Tongue (tissue), 1 donor: ENCODE measurements at regions not wholly inside any gene's neighbourhood (a gene's known extent, or its start where the extent isn't known, plus 50 kb on each side); places are given as distances from the start of the nearest gene placed in this dataset.
"Not testable (repeated sequence)": the region's sequence is repeated elsewhere in the genome, so short reads cannot be mapped to it uniquely, and the experiment has no call there.

Source experiments
- DNase-seq: peaks from one replicate; pipeline ENCODE4 v3.0.0-alpha.2; 2015

DNA sequence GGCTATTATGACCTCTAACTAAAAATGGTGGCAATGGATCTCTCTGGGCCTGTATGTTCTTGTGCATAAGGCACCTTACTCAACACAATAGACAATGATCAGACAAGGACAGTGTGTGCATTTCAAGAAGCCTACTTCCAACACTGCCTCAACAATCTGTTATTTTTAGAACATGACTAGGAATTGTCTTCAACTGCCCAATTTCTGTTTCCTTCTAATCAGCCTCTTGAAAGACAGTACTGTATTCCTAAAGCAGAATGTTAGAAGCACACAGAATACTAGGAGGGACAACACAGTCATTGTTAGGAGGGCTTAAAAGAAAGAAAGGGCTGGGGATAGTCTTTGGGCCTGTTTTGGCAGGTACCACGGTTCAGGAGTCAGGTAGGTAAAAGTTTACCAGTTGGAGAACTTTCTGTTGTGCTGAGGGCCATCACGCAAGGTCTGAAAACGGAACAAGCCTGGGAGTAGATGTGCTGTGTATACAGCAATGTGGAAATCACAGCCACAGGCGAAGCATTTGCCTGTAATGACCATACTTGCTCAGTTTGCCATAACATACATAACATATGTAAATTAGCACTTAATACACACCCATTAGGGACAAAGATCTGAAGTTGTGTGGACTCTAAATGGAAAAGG, 100.8 kb upstream of the ATXN3L start:
- DNase-seq, result no peak

- no peak for DNase-seq
Measured at GRCh38 chrX:13419918-13420317, 100.1 kb upstream of the ATXN3L start.

GRCh38 chrX:13419276-13419675, 99.4 kb upstream of the ATXN3L start:
- no peak for DNase-seq

GRCh38 chrX:13418126-13419097, 98.6 kb upstream of the ATXN3L start:
- DNase-seq, result no peak

DNA sequence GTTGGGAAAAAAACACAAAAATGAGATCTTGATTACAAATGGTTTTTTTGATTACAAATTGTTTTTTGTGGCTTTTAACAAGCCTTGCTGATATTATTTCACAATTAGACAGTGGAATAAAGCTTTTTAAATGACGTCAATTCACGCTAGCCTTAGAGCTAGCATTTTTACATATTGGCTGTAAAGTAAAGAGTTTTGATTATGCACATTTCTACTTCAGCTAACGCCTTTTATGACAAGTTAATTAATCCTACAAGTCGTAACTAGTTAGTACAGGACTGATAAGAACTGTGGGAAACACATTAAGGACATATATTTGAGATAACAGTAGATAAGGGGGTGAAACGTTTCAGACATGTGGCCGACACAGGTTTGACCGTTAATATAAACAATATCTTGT, 95.7 kb upstream of the ATXN3L start:
- no peak for DNase-seq

DNA sequence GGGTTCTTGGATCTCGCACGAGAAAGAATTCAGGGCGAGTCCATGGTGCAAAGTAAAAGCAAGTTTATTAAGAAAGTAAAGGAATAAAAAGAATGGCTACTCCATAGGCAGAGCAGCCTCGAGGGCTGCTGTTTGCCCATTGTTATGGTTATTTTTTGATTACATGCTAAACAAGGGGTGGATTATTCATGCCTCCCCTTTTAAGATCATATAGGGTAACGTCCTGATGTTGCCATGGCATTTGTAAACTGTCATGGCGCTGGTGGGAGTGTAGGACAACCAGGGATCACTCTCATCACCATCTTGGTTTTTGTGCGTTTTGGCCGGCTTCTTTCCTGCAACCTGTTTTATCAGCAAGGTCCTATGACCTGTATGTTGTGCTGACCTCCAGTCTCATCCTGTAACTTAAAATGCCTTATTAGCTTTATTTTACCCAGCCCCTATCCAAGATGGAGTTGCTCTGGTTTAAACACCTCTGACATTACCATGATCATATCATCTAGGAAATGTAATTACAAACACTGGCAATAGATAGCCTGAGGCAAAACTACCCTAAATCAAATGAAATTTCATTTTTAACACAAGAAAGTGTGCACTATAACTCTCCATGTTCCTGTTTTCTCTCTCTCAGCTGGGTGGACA, 94.3 kb upstream of the ATXN3L start:
- DNase-seq, result no peak

GRCh38 chrX:13412208-13412600, 92.4 kb upstream of the ATXN3L start:
- no peak for DNase-seq

DNA sequence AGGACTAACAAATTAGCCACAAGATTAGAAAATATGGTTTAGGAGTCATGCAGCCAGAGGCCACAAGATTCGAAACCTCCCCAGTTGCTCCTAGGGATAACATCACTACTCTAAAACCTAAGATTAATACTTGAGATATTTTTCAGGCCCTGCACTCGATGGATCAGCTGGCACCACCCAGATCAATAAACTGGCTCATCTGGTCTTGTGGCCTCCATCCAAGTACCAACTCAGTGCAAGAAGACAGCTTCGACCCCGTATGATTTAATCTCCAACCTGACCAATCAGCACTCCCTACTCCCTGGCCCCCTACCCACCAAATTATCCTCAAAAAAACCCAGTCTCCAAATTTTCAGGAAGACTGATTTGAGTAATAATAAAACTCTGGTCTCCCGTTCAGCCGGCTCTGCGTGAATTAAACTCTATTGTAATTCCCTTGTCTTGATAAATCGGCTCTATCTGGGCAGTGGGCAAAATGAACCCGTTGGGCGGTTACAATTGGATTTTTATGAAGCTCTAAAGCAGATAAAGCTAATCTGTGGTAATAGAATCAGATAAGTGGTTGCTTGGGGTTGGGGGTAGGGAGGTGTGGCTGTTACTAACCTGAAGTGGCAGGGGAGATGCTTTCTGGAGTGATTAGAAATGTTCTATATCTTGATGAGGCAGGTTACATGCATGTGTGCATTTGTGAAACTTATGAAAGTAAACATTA, 91.8 kb upstream of the ATXN3L start:
- no peak for DNase-seq

DNA sequence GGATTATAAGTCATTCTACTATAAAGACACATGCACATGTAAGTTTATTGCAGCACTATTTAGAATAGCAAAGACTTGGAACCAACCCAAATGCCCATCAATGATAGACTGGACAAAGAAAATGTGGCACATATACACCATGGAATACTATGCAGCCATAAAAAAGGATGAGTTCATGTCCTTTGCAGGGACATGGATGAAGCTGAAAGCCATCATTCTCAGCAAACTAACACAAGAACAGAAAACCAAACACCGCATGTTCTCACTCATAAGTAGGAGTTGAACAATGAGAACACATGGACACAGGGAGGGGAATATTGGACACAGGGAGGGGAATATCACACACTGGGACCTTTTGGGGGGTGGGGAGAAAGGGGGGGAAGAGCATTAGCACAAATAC, 88.7 kb upstream of the ATXN3L start:
- DNase-seq, result not testable (repeated sequence)

- not testable (repeated sequence) for DNase-seq
Measured at GRCh38 chrX:13404777-13405176, 84.9 kb upstream of the ATXN3L start.

GRCh38 chrX:13404364-13404763, 84.5 kb upstream of the ATXN3L start:
- no peak for DNase-seq

GRCh38 chrX:13401724-13402123, 81.9 kb upstream of the ATXN3L start:
- DNase-seq, result no peak

- no peak for DNase-seq
Measured at GRCh38 chrX:13398839-13399238, 79.0 kb upstream of the ATXN3L start.

- peak; percentile 83 for DNase-seq
Measured at GRCh38 chrX:13397878-13398818, 78.3 kb upstream of the ATXN3L start.

- DNase-seq, result no peak
Measured at GRCh38 chrX:13396924-13397323, 77.1 kb upstream of the ATXN3L start.

GRCh38 chrX:13389501-13389900, 69.6 kb upstream of the ATXN3L start:
- DNase-seq, result no peak

DNA sequence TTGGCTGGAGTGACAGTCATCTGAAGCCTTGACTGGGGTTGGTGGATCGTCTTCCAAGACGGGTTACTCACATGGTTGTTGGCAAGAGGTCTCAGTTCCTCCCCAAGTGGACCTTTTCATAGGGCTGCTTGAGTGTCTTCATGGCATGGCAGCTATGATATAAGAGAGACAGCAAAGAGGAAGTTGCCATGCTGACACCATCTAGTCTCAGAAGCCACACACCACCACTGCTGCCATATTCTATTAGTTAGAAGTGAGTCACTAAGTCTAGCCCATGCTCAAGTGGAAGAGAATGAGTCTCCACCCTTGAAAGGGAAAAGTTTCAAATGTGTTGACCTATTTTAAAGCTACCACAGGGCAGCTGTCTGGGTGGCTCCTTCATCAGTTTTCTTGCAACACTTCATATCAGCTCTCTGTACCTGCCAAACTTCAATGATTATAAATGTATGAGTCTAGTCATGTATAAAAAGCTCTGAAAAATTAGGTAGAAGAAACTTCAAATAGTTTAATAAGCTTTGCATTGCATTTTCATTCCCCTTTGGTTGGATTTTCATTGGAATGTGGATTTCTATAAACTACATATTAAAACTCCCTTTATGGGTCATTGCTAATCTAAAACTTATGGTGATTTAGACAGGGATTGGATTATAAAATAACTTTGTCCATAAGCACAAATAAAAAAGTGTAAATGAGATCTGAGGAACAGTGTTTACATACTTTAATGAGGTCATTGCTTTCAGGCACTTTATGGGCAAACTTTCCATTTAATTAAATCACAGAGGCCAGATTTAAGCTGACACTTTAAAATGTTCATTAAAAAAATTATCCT, 68.0 kb upstream of the ATXN3L start:
- no peak for DNase-seq

DNA sequence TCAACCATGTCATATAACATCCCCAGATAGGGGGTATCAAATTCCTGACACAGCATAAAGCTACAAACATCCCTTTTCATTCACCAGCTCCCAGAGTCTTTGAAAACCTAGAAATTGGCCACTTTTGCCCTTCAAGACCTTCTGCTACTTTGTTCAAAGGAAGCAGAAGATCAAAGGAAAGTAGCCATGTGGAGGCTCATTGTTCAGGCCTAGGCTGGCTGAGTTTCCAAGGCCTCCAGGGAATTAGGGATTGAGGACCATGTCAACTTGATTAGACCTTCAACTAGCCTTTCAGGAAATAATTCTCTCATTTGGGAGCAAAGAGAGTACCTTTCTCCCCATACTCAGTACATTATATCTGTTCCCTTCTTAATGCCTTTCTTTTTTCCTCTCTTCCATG, 66.8 kb upstream of the ATXN3L start:
- DNase-seq, result no peak

- DNase-seq, result no peak
Measured at GRCh38 chrX:13386092-13386491, 66.2 kb upstream of the ATXN3L start.

GRCh38 chrX:13383907-13384306, 64.1 kb upstream of the ATXN3L start:
- no peak for DNase-seq
